Suprapubic skin (tissue), 3 donors: ENCODE measurements at regions not wholly inside any gene's neighbourhood (a gene's known extent, or its start where the extent isn't known, plus 50 kb on each side); places are given as distances from the start of the nearest gene placed in this dataset.

ENCODE experiments used
- CTCF ChIP-seq, 2 donors: fragments of 200-600 bp in 1 of 2; fragments of 450-650 bp in 1 of 2; sonication (generic) in 1 of 2; IDR thresholded peaks; one replicate each; pipeline ENCODE4 v1.5.1; 2016 to 2019; ENCODE audit warnings: antibody characterized with exemption in 2 of 2, mild to moderate bottlenecking in 1 of 2, moderate library complexity in 1 of 2
- POLR2AphosphoS5 ChIP-seq, 3 donors: sonication (generic); formaldehyde crosslinking; IDR thresholded peaks; one replicate each; pipeline ENCODE4 v1.6.1; 2017; ENCODE audit warnings: antibody characterized with exemption in 3 of 3

- TF ChIP-seq CTCF (IDR thresholded peaks at IDR 0.05) = no peak
- TF ChIP-seq POLR2AphosphoS5 (IDR thresholded peaks at IDR 0.05) = no peak
These were observed 138.6 kb downstream of the NUDT12 start for GRCh38 chr5:103424026-103424425.
